HCT116 (cell line): ENCODE measurements at regions not wholly inside any gene's neighbourhood (a gene's known extent, or its start where the extent isn't known, plus 50 kb on each side); places are given as distances from the start of the nearest gene placed in this dataset.

Experiments
- ATAC-seq: fragments of 200-7000 bp; cut with Tn5 transposase; 2 replicates; pipeline ENCODE4 v1.9.1; 2020; ENCODE audit warnings: mild to moderate bottlenecking, moderate library complexity
- BruUV-seq: library from RNA; stranded (reverse); fragments of 400-500 nt; replicated peaks from 2 replicates; lab custom pipeline; 2021; lab: Mats Ljungman, UMichigan
- CTCF ChIA-PET: fragments of 300-600 bp; sonication (Branson Sonifier 250); formaldehyde crosslinking; loops from one replicate; lab custom pipeline; 2021; ENCODE audit warnings: antibody characterized with exemption; lab: Charles Lee
- POLR2A ChIA-PET: fragments of 300-600, 350-600 bp; sonication (Branson Sonifier 250); formaldehyde crosslinking; loops from one replicate; lab custom pipeline; 2021; ENCODE audit warnings: antibody characterized with exemption; lab: Charles Lee
- RAD21 ChIA-PET, 2 experiments: fragments of 300-600 bp; sonication (Branson Sonifier 250); formaldehyde crosslinking; loops; one replicate each; lab custom pipeline; 2023; ENCODE audit warnings: low total read pairs in 2 of 2; ENCODE audit not compliant: uncharacterized antibody in 2 of 2, unreplicated experiment in 2 of 2, low non-redundant PET in 1 of 2; lab: Charles Lee
- DNase-seq: peaks from one replicate; pipeline ENCODE4 v3.0.0-alpha.2; 2010; ENCODE audit warnings: low read depth, low spot score
- H2AFZ ChIP-seq: fragments of 200-600 bp; shearing (Covaris generic), sonication (generic); 2 replicates; pipeline ENCODE4 v1.6.1; 2017; ENCODE audit warnings: low read depth, mixed run types, mixed read lengths, antibody characterized with exemption, low read length; ENCODE audit not compliant: poor library complexity, severe bottlenecking
- H3K27ac ChIP-seq: 2 replicates; pipeline ENCODE4 v1.5.1; 2012; ENCODE audit warnings: low read depth, low read length
- H3K27me3 ChIP-seq: fragments of 200-600 bp; sonication (generic); 2 replicates; pipeline ENCODE4 v1.6.1; 2016; ENCODE audit warnings: mixed run types, low read length, mixed read lengths; ENCODE audit not compliant: insufficient read depth
- H3K36me3 ChIP-seq, 2 experiments: fragments of 200-500 bp in 1 of 2; fragments of 200-600 bp in 1 of 2; sonication (Bioruptor generic) in 1 of 2; sonication (generic) in 1 of 2; 2 replicates each; pipeline versions ENCODE4 v1.5.1 to v1.6.1; 2014 to 2016; ENCODE audit warnings: low read length in 2 of 2, inconsistent platforms in 1 of 2, mixed read lengths in 1 of 2, mixed run types in 1 of 2; ENCODE audit not compliant: insufficient read depth in 2 of 2, control insufficient read depth in 1 of 2
- H3K4me1 ChIP-seq, 2 experiments: fragments of 200-600 bp in 1 of 2; sonication (generic) in 1 of 2; 2 replicates each; pipeline versions ENCODE4 v1.5.1 to v1.6.1; 2012 to 2017; ENCODE audit warnings: low read length in 2 of 2, inconsistent platforms in 1 of 2, mild to moderate bottlenecking in 1 of 2, mixed read lengths in 1 of 2, mixed run types in 1 of 2, moderate library complexity in 1 of 2; ENCODE audit not compliant: insufficient read depth in 2 of 2, control insufficient read depth in 1 of 2
- H3K4me2 ChIP-seq: fragments of 200-600 bp; sonication (generic); 2 replicates; pipeline ENCODE4 v1.6.1; 2017; ENCODE audit warnings: mixed run types, low read length, mixed read lengths
- H3K4me3 ChIP-seq, 2 experiments: fragments of 200-600 bp in 1 of 2; sonication (generic) in 1 of 2; replicated peaks in 1 of 2; 2 replicates each; pipeline ENCODE4 v1.5.1; 2011 to 2016; ENCODE audit warnings: low read length in 2 of 2, control low read depth in 1 of 2, low read depth in 1 of 2, mild to moderate bottlenecking in 1 of 2, mixed read lengths in 1 of 2, mixed run types in 1 of 2
- H3K79me2 ChIP-seq: fragments of 200-600 bp; sonication (generic); 2 replicates; pipeline ENCODE4 v1.6.1; 2017; ENCODE audit warnings: mild to moderate bottlenecking, mixed run types, low read length, moderate library complexity, mixed read lengths; ENCODE audit not compliant: insufficient read depth
- H3K9ac ChIP-seq: fragments of 200-600 bp; sonication (generic); 2 replicates; pipeline ENCODE4 v1.6.1; 2016; ENCODE audit warnings: low read length, mixed read lengths
- H3K9me2 ChIP-seq: fragments of 200-600 bp; sonication (generic), shearing (Covaris generic); 2 replicates; pipeline ENCODE4 v1.6.1; 2017; ENCODE audit warnings: mixed run types, mild to moderate bottlenecking, moderate library complexity; ENCODE audit not compliant: insufficient read depth
- H3K9me3 ChIP-seq, 2 experiments: fragments of 200-500 bp in 1 of 2; fragments of 200-600 bp in 1 of 2; sonication (Bioruptor generic) in 1 of 2; sonication (generic) in 1 of 2; 2 replicates each; pipeline ENCODE4 v1.6.1; 2014 to 2017; ENCODE audit warnings: low read length in 2 of 2, mixed read lengths in 2 of 2, inconsistent platforms in 1 of 2, low read depth in 1 of 2, mild to moderate bottlenecking in 1 of 2, mixed run types in 1 of 2, moderate library complexity in 1 of 2; ENCODE audit not compliant: control insufficient read depth in 1 of 2, insufficient read depth in 1 of 2
- H4K20me1 ChIP-seq: fragments of 200-600 bp; sonication (generic), shearing (Covaris generic); 2 replicates; pipeline ENCODE4 v1.6.1; 2017; ENCODE audit warnings: mixed run types, mild to moderate bottlenecking, moderate library complexity; ENCODE audit not compliant: insufficient read depth
- CBX3 ChIP-seq: IDR thresholded peaks from 2 replicates; pipeline ENCODE4 v1.6.1; 2012; ENCODE audit warnings: low read depth
- CTCF ChIP-seq, 3 experiments: fragments of 200-600 bp in 1 of 3; sonication (generic) in 1 of 3; IDR thresholded peaks in 2 of 3; conservative IDR thresholded peaks in 1 of 3; 2 replicates each; pipeline ENCODE4 v1.5.1; 2012 to 2017; ENCODE audit warnings: low read depth in 2 of 3, low read length in 2 of 3, antibody characterized with exemption in 1 of 3, borderline replicate concordance in 1 of 3, control low read depth in 1 of 3, mild to moderate bottlenecking in 1 of 3, mixed read lengths in 1 of 3, mixed run types in 1 of 3, moderate library complexity in 1 of 3; ENCODE audit not compliant: insufficient read depth in 1 of 3
- EZH2 ChIP-seq: fragments of 200-600 bp; sonication (generic); IDR thresholded peaks from 2 replicates; pipeline ENCODE4 v1.6.1; 2017; ENCODE audit warnings: antibody characterized with exemption, mixed run types
- POLR2AphosphoS5 ChIP-seq: IDR thresholded peaks from 2 replicates; pipeline ENCODE4 v1.6.1; 2011; ENCODE audit warnings: mild to moderate bottlenecking, low read depth, low read length, moderate library complexity
- RAD21 ChIP-seq: IDR thresholded peaks from 2 replicates; pipeline ENCODE4 v1.6.1; 2012; ENCODE audit warnings: low read depth, mild to moderate bottlenecking
- SIN3A ChIP-seq: IDR thresholded peaks from 2 replicates; pipeline ENCODE4 v1.6.1; 2012; ENCODE audit warnings: low read depth
- TCF7L2 ChIP-seq: IDR thresholded peaks from 2 replicates; pipeline ENCODE4 v1.7.0; 2011; ENCODE audit warnings: borderline replicate concordance, inconsistent platforms; ENCODE audit not compliant: insufficient read depth, insufficient read length; ENCODE audit errors: extremely low read depth
- YY1 ChIP-seq: IDR thresholded peaks from 2 replicates; pipeline ENCODE4 v1.6.1; 2011; ENCODE audit warnings: low read length, low read depth, moderate library complexity, mild to moderate bottlenecking; ENCODE audit not compliant: insufficient replicate concordance; ENCODE audit errors: extremely low read depth
- ZNF274 ChIP-seq: fragments of 200-500 bp; sonication (Bioruptor generic); IDR thresholded peaks from 2 replicates; pipeline ENCODE4 v1.6.1; 2014; ENCODE audit warnings: mild to moderate bottlenecking, low read depth, low read length, inconsistent platforms
- intact Hi-C: fragments of 100-400 bp; cut with micrococcal nuclease; formaldehyde crosslinking; loops from 2 replicates; pipeline ENCODE4 v1.10.0; 2022
- TF ChIP-seq, protein P1 (sequence below): IDR thresholded peaks from 2 replicates; pipeline ENCODE4 v1.6.1; 2012; ENCODE audit warnings: low read depth

DNA sequence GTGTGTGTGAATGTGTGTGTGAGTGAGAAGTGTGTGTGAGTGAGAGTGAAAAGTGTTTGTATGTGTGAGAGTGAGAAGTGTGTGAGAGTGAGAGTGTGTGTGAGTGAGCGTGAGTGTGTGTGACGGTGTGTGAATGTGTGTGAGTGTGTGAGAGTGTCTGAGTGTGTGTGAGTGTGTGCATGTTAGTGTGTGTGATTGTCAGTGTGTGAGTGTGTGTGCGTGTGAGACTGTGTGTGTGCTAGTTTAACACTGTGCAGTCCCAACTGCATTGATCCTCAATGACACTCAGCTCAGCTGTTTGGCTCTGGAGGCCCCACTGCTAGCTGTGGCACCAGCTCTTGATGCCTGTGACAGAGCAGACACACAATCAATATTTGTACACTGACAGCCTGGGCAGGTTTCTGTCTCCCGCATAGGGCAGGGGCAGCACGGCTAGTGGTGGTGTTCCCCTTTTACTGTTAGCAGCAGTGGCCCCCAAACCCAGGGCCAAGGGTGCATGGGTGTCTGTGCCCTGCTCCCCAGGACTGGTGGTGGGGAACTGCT is 135.0 kb downstream of the INHBB start:
- H3K9ac ChIP-seq = no peak overlapping the region
- no peaks in the 10 kb centered on the region for H3K9me3 ChIP-seq
- peaks cover 0 to 4% of the 10 kb centered on the region in 2 experiments; a peak in 1 of 4 replicates for H3K4me1 ChIP-seq
- no peaks in the 10 kb centered on the region for H3K9me2 ChIP-seq
- RAD21 ChIA-PET = no interaction called here
- H4K20me1 ChIP-seq = no peaks in the 10 kb centered on the region
- no peaks in the 10 kb centered on the region for H3K36me3 ChIP-seq
- POLR2A ChIA-PET = no interaction called here
- H2AFZ ChIP-seq = no peak overlapping the region
- intact Hi-C loops = no loop called here
- TF ChIP-seq ZNF274 (no peak), POLR2AphosphoS5 (no peak), SIN3A (no peak), YY1 (no peak), TCF7L2 (no peak)
- H3K4me2 ChIP-seq = no peak overlapping the region
- no peak overlapping the region for H3K27ac ChIP-seq
- H3K27me3 ChIP-seq = no peaks in the 10 kb centered on the region
- CTCF ChIA-PET = no interaction called here
- no peak overlapping the region for H3K4me3 ChIP-seq
- H3K79me2 ChIP-seq = no peaks in the 10 kb centered on the region
- no TSS peak for BruUV-seq
- DNase-seq (no peak), ATAC-seq (no peak)

DNA sequence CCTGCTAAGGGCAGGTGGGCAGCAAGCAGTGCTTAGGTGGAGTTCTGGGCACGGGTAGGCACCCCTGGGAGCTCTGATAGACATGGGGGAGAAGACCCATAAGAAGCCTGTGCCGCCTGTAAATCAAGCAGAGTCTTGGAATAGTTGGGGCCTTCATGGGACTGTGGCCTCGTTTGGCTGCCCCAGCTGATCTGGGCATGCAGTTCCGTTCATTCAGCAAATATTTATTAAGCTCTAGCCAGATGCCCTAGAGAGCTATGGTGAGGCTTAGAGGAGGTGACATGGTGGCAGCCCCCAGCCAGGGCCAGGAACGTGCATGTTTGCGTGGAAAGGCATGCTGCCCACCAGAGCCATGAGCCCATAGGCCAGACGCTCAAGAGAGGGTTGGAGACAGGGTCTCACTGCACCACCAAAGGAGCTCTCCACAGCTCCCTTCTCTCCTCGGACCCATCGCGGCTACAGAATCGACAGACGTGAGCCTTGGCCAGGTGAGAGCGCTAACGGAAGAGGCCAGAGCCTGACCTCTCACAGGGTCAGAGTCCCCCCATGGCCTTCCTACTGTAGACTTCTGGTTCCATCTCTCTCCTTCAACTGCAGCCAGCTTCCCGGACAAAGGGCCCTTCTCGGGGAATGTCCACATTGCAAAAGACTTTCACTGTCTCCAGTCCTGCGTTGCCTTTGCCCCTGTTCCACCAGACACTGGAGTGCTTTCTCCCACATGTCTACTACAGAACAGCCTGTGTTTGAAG is 135.7 kb downstream of the INHBB start:
- H3K4me2 ChIP-seq = no peak overlapping the region
- H3K9ac ChIP-seq = no peak overlapping the region
- intact Hi-C loops = no loop called here

More for the DNA sequence above, 135.7 kb downstream of the INHBB start:
- no peak for DNase-seq
- ChIA-PET RAD21 (interaction anchor here in 1 of 2 experiments (1.4 kb wide), 1 partner anchor 194 kb away, joined by 4 read pairs; no protein-coding TSS in a partner anchor), CTCF (no interaction called here), POLR2A (no interaction called here)
- no peak overlapping the region for H3K27ac ChIP-seq
- H3K27me3 ChIP-seq = no peaks in the 10 kb centered on the region
- H2AFZ ChIP-seq = no peak overlapping the region
- H3K4me1 ChIP-seq = peaks cover 0 to 6% of the 10 kb centered on the region in 2 experiments; a peak in 2 of 4 replicates
- H3K4me3 ChIP-seq = no peak overlapping the region
- ATAC-seq = no peak
- no peaks in the 10 kb centered on the region for H3K79me2 ChIP-seq
- TF ChIP-seq CTCF (IDR thresholded peaks at IDR 0.05 in 2 of 3, conservative IDR thresholded peaks at IDR 0.05 in 1 of 3; ENCODE audit: borderline replicate concordance in 1 of 3, insufficient read depth in 1 of 3, low read depth in 2 of 3, low read length in 2 of 3) (no peak), CBX3 (no peak), POLR2AphosphoS5 (no peak), EZH2 (no peak), RAD21 (no peak)
- TF ChIP-seq, protein P1, sequence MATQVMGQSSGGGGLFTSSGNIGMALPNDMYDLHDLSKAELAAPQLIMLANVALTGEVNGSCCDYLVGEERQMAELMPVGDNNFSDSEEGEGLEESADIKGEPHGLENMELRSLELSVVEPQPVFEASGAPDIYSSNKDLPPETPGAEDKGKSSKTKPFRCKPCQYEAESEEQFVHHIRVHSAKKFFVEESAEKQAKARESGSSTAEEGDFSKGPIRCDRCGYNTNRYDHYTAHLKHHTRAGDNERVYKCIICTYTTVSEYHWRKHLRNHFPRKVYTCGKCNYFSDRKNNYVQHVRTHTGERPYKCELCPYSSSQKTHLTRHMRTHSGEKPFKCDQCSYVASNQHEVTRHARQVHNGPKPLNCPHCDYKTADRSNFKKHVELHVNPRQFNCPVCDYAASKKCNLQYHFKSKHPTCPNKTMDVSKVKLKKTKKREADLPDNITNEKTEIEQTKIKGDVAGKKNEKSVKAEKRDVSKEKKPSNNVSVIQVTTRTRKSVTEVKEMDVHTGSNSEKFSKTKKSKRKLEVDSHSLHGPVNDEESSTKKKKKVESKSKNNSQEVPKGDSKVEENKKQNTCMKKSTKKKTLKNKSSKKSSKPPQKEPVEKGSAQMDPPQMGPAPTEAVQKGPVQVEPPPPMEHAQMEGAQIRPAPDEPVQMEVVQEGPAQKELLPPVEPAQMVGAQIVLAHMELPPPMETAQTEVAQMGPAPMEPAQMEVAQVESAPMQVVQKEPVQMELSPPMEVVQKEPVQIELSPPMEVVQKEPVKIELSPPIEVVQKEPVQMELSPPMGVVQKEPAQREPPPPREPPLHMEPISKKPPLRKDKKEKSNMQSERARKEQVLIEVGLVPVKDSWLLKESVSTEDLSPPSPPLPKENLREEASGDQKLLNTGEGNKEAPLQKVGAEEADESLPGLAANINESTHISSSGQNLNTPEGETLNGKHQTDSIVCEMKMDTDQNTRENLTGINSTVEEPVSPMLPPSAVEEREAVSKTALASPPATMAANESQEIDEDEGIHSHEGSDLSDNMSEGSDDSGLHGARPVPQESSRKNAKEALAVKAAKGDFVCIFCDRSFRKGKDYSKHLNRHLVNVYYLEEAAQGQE = no peak
- no TSS peak for BruUV-seq
- H4K20me1 ChIP-seq = no peaks in the 10 kb centered on the region
- H3K9me2 ChIP-seq = no peaks in the 10 kb centered on the region
- no peaks in the 10 kb centered on the region for H3K36me3 ChIP-seq
- H3K9me3 ChIP-seq = no peaks in the 10 kb centered on the region
